Activated CD8-positive, alpha-beta memory T cell treated with anti-CD3 and anti-CD28 coated beads for 24 hours (primary cell): ENCODE measurements at regions not wholly inside any gene's neighbourhood (a gene's known extent, or its start where the extent isn't known, plus 50 kb on each side); places are given as distances from the start of the nearest gene placed in this dataset.

Experiments
- DNase-seq: peaks from one replicate; pipeline ENCODE4 v3.0.0-alpha.2; 2020

- DNase-seq = peak; percentile 44
These were observed 122.5 kb downstream of the DICER1 start for GRCh38 chr14:95034788-95035187.

- peak; percentile 15 for DNase-seq
These were observed 123.4 kb downstream of the DICER1 start for GRCh38 chr14:95033682-95034632.

GRCh38 chr14:95033031-95033430 lies 124.3 kb downstream of the DICER1 start:
- no peak for DNase-seq

GRCh38 chr14:95026851-95027463 lies 130.4 kb downstream of the DICER1 start:
- peak; percentile 30 for DNase-seq

GRCh38 chr14:95025941-95026340 lies 131.4 kb downstream of the DICER1 start:
- peak; percentile 26 for DNase-seq

- DNase-seq = peak; percentile 19
These were observed 132.1 kb downstream of the DICER1 start for GRCh38 chr14:95025218-95025617.

GRCh38 chr14:95024380-95024779 lies 132.9 kb downstream of the DICER1 start:
- DNase-seq = peak; percentile 26

GRCh38 chr14:95023886-95024285 lies 133.4 kb downstream of the DICER1 start:
- peak; percentile 3 for DNase-seq

- peak; percentile 13 for DNase-seq
These were observed 134.2 kb downstream of the DICER1 start for GRCh38 chr14:95023115-95023514.

GRCh38 chr14:95021588-95021987 lies 135.7 kb downstream of the DICER1 start:
- no peak for DNase-seq

- DNase-seq = no peak
These were observed 138.5 kb downstream of the DICER1 start for GRCh38 chr14:95018821-95019220.

GRCh38 chr14:95015046-95015445 lies 142.3 kb downstream of the DICER1 start:
- DNase-seq = no peak

GRCh38 chr14:95014036-95014435 lies 143.3 kb downstream of the DICER1 start:
- DNase-seq = no peak

- no peak for DNase-seq
These were observed 145.8 kb downstream of the DICER1 start for GRCh38 chr14:95011445-95012006.

GRCh38 chr14:95008445-95009217 lies 148.7 kb downstream of the DICER1 start:
- no peak for DNase-seq

- no peak for DNase-seq
These were observed 149.4 kb downstream of the DICER1 start for GRCh38 chr14:95007921-95008320.

GRCh38 chr14:95006479-95006878 lies 150.8 kb downstream of the DICER1 start:
- DNase-seq = no peak

GRCh38 chr14:95006051-95006450 lies 151.3 kb downstream of the DICER1 start:
- DNase-seq = no peak

- no peak for DNase-seq
These were observed 154.0 kb downstream of the DICER1 start for GRCh38 chr14:95003099-95003960.

- DNase-seq = no peak
These were observed 158.6 kb downstream of the DICER1 start for GRCh38 chr14:94998685-94999084.

GRCh38 chr14:94998110-94998509 lies 159.2 kb downstream of the DICER1 start:
- DNase-seq = no peak

GRCh38 chr14:94995551-94995950 lies 161.8 kb downstream of the DICER1 start:
- DNase-seq = no peak
